H1 (cell line): ENCODE measurements at regions not wholly inside any gene's neighbourhood (a gene's known extent, or its start where the extent isn't known, plus 50 kb on each side); places are given as distances from the start of the nearest gene placed in this dataset.

Experiments
- CTCF ChIP-seq, 3 experiments: IDR thresholded peaks; 1 replicate in 2 of 3; 2 replicates in 1 of 3; pipeline versions ENCODE4 v1.5.1 to v1.6.1; 2011; ENCODE audit warnings: low read length in 3 of 3, mild to moderate bottlenecking in 3 of 3, inconsistent platforms in 2 of 3, low read depth in 1 of 3, moderate library complexity in 1 of 3; ENCODE audit not compliant: insufficient read depth in 1 of 3; ENCODE audit errors: control extremely low read depth in 1 of 3
- SP1 ChIP-seq: IDR thresholded peaks from 2 replicates; pipeline ENCODE4 v1.6.1; 2011; ENCODE audit warnings: low read depth, low read length

GRCh38 chr18:65081786-65082185, 669.0 kb upstream of the CDH7 start:
- TF ChIP-seq SP1 (no peak), CTCF (IDR thresholded peaks at IDR 0.05; ENCODE audit: control extremely low read depth in 1 of 3, insufficient read depth in 1 of 3, low read depth in 1 of 3, low read length in 3 of 3) (no peak)
